ENCODE measurements at regions not wholly inside any gene's neighbourhood (a gene's known extent, or its start where the extent isn't known, plus 50 kb on each side); places are given as distances from the start of the nearest gene placed in this dataset.

GRCh38 chr16:82518811-82519210, 108.0 kb upstream of the CDH13 start:
- CTCF ChIA-PET = no interaction called here
- POLR2A ChIA-PET = no interaction called here
- WGBS (ENCODE audit: insufficient coverage) = no CpG with 5 or more reads among the region's 2 CpGs
- no peaks in the 10 kb centered on the region for H3K27me3 ChIP-seq (replicated peaks in 2 of 5; ENCODE audit: control insufficient read depth in 4 of 5, insufficient read depth in 5 of 5, low read length in 4 of 5)
- DNase-seq = no peak
- H3K9me3 ChIP-seq (ENCODE audit: control extremely low read depth in 1 of 5, control insufficient read depth in 4 of 5, insufficient read depth in 2 of 5, low read depth in 1 of 5, low read length in 4 of 5) = peaks cover 0 to 1% (median 0%) of the 10 kb centered on the region in 5 experiments
- H3K4me1 ChIP-seq (ENCODE audit: control extremely low read depth in 1 of 4, control insufficient read depth in 4 of 4, insufficient read depth in 4 of 4, low read length in 3 of 4) = no peaks in the 10 kb centered on the region
- no peak overlapping the region for H3K27ac ChIP-seq (ENCODE audit: insufficient read depth in 1 of 2, low read depth in 1 of 2, low read length in 2 of 2, poor library complexity in 1 of 2, severe bottlenecking in 2 of 2)
- no peaks in the 10 kb centered on the region for H3K36me3 ChIP-seq (ENCODE audit: control insufficient read depth in 4 of 4, insufficient read depth in 4 of 4, low read length in 3 of 4)
- H3K4me3 ChIP-seq (ENCODE audit: control insufficient read depth in 1 of 7, extremely low read depth in 1 of 7, insufficient read depth in 4 of 7, low read depth in 2 of 7, low read length in 6 of 7) = no peak overlapping the region

GRCh38 chr16:82514262-82514661, 112.5 kb upstream of the CDH13 start:
- DNase-seq = no peak
- Histone ChIP-seq H3K27me3 (replicated peaks in 2 of 5; ENCODE audit: control insufficient read depth in 4 of 5, insufficient read depth in 5 of 5, low read length in 4 of 5) (no peaks in the 10 kb centered on the region), H3K9me3 (ENCODE audit: control extremely low read depth in 1 of 5, control insufficient read depth in 4 of 5, insufficient read depth in 2 of 5, low read depth in 1 of 5, low read length in 4 of 5) (peaks cover 0 to 1% (median 0%) of the 10 kb centered on the region in 5 experiments), H3K36me3 (ENCODE audit: control insufficient read depth in 4 of 4, insufficient read depth in 4 of 4, low read length in 3 of 4) (no peaks in the 10 kb centered on the region), H3K4me1 (ENCODE audit: control extremely low read depth in 1 of 4, control insufficient read depth in 4 of 4, insufficient read depth in 4 of 4, low read length in 3 of 4) (no peaks in the 10 kb centered on the region), H3K4me3 (ENCODE audit: control insufficient read depth in 1 of 7, extremely low read depth in 1 of 7, insufficient read depth in 4 of 7, low read depth in 2 of 7, low read length in 6 of 7) (no peak overlapping the region), H3K27ac (ENCODE audit: insufficient read depth in 1 of 2, low read depth in 1 of 2, low read length in 2 of 2, poor library complexity in 1 of 2, severe bottlenecking in 2 of 2) (no peak overlapping the region)
- WGBS (ENCODE audit: insufficient coverage) = 84% methylated on average over 2 of the region's 4 CpGs
- CTCF ChIA-PET = no interaction called here
- POLR2A ChIA-PET = no interaction called here

GRCh38 chr16:82510789-82511305, 115.9 kb upstream of the CDH13 start:
- H3K4me3 ChIP-seq (ENCODE audit: control insufficient read depth in 1 of 7, extremely low read depth in 1 of 7, insufficient read depth in 4 of 7, low read depth in 2 of 7, low read length in 6 of 7) = no peak overlapping the region
- no peaks in the 10 kb centered on the region for H3K27me3 ChIP-seq (replicated peaks in 2 of 5; ENCODE audit: control insufficient read depth in 4 of 5, insufficient read depth in 5 of 5, low read length in 4 of 5)
- no peaks in the 10 kb centered on the region for H3K4me1 ChIP-seq (ENCODE audit: control extremely low read depth in 1 of 4, control insufficient read depth in 4 of 4, insufficient read depth in 4 of 4, low read length in 3 of 4)
- WGBS (ENCODE audit: insufficient coverage) = 80% methylated on average over 1 of the region's 2 CpGs
- CTCF ChIA-PET = no interaction called here
- H3K27ac ChIP-seq (ENCODE audit: insufficient read depth in 1 of 2, low read depth in 1 of 2, low read length in 2 of 2, poor library complexity in 1 of 2, severe bottlenecking in 2 of 2) = no peak overlapping the region
- POLR2A ChIA-PET = no interaction called here
- no peak for DNase-seq
- H3K36me3 ChIP-seq (ENCODE audit: control insufficient read depth in 4 of 4, insufficient read depth in 4 of 4, low read length in 3 of 4) = no peaks in the 10 kb centered on the region
- H3K9me3 ChIP-seq (ENCODE audit: control extremely low read depth in 1 of 5, control insufficient read depth in 4 of 5, insufficient read depth in 2 of 5, low read depth in 1 of 5, low read length in 4 of 5) = peaks cover 0 to 5% (median 3%) of the 10 kb centered on the region in 5 experiments

- CTCF ChIA-PET = no interaction called here
- Histone ChIP-seq H3K4me1 (ENCODE audit: control extremely low read depth in 1 of 4, control insufficient read depth in 4 of 4, insufficient read depth in 4 of 4, low read length in 3 of 4) (no peaks in the 10 kb centered on the region), H3K36me3 (ENCODE audit: control insufficient read depth in 4 of 4, insufficient read depth in 4 of 4, low read length in 3 of 4) (no peaks in the 10 kb centered on the region), H3K9me3 (ENCODE audit: control extremely low read depth in 1 of 5, control insufficient read depth in 4 of 5, insufficient read depth in 2 of 5, low read depth in 1 of 5, low read length in 4 of 5) (peaks cover 0 to 5% (median 3%) of the 10 kb centered on the region in 5 experiments), H3K27me3 (replicated peaks in 2 of 5; ENCODE audit: control insufficient read depth in 4 of 5, insufficient read depth in 5 of 5, low read length in 4 of 5) (no peaks in the 10 kb centered on the region), H3K27ac (ENCODE audit: insufficient read depth in 1 of 2, low read depth in 1 of 2, low read length in 2 of 2, poor library complexity in 1 of 2, severe bottlenecking in 2 of 2) (no peak overlapping the region), H3K4me3 (ENCODE audit: control insufficient read depth in 1 of 7, extremely low read depth in 1 of 7, insufficient read depth in 4 of 7, low read depth in 2 of 7, low read length in 6 of 7) (no peak overlapping the region)
- 98% methylated on average over 5 of the region's 5 CpGs for WGBS (ENCODE audit: insufficient coverage)
- POLR2A ChIA-PET = no interaction called here
- no peak for DNase-seq
Observed at GRCh38 chr16:82509691-82510430, 116.9 kb upstream of the CDH13 start.

GRCh38 chr16:82506692-82507670, 119.8 kb upstream of the CDH13 start:
- ChIA-PET CTCF (no interaction called here), POLR2A (no interaction called here)
- Histone ChIP-seq H3K27ac (ENCODE audit: insufficient read depth in 1 of 2, low read depth in 1 of 2, low read length in 2 of 2, poor library complexity in 1 of 2, severe bottlenecking in 2 of 2) (no peak overlapping the region), H3K27me3 (replicated peaks in 2 of 5; ENCODE audit: control insufficient read depth in 4 of 5, insufficient read depth in 5 of 5, low read length in 4 of 5) (no peaks in the 10 kb centered on the region), H3K4me1 (ENCODE audit: control extremely low read depth in 1 of 4, control insufficient read depth in 4 of 4, insufficient read depth in 4 of 4, low read length in 3 of 4) (no peaks in the 10 kb centered on the region), H3K4me3 (ENCODE audit: control insufficient read depth in 1 of 7, extremely low read depth in 1 of 7, insufficient read depth in 4 of 7, low read depth in 2 of 7, low read length in 6 of 7) (no peak overlapping the region), H3K36me3 (ENCODE audit: control insufficient read depth in 4 of 4, insufficient read depth in 4 of 4, low read length in 3 of 4) (no peaks in the 10 kb centered on the region), H3K9me3 (ENCODE audit: control extremely low read depth in 1 of 5, control insufficient read depth in 4 of 5, insufficient read depth in 2 of 5, low read depth in 1 of 5, low read length in 4 of 5) (peaks cover 0 to 5% (median 3%) of the 10 kb centered on the region in 5 experiments)
- DNase-seq = no peak
- 89% methylated on average over 15 of the region's 19 CpGs for WGBS (ENCODE audit: insufficient coverage)

GRCh38 chr16:82504836-82505235, 121.9 kb upstream of the CDH13 start:
- Histone ChIP-seq H3K4me3 (ENCODE audit: control insufficient read depth in 1 of 7, extremely low read depth in 1 of 7, insufficient read depth in 4 of 7, low read depth in 2 of 7, low read length in 6 of 7) (no peak overlapping the region), H3K9me3 (ENCODE audit: control extremely low read depth in 1 of 5, control insufficient read depth in 4 of 5, insufficient read depth in 2 of 5, low read depth in 1 of 5, low read length in 4 of 5) (peaks cover 0 to 5% (median 3%) of the 10 kb centered on the region in 5 experiments), H3K27me3 (replicated peaks in 2 of 5; ENCODE audit: control insufficient read depth in 4 of 5, insufficient read depth in 5 of 5, low read length in 4 of 5) (no peaks in the 10 kb centered on the region), H3K36me3 (ENCODE audit: control insufficient read depth in 4 of 4, insufficient read depth in 4 of 4, low read length in 3 of 4) (no peaks in the 10 kb centered on the region), H3K27ac (ENCODE audit: insufficient read depth in 1 of 2, low read depth in 1 of 2, low read length in 2 of 2, poor library complexity in 1 of 2, severe bottlenecking in 2 of 2) (no peak overlapping the region), H3K4me1 (ENCODE audit: control extremely low read depth in 1 of 4, control insufficient read depth in 4 of 4, insufficient read depth in 4 of 4, low read length in 3 of 4) (no peaks in the 10 kb centered on the region)
- ChIA-PET POLR2A (no interaction called here), CTCF (no interaction called here)
- no peak for DNase-seq
- 97% methylated on average over 7 of the region's 8 CpGs for WGBS (ENCODE audit: insufficient coverage)

- no peak overlapping the region for H3K4me3 ChIP-seq (ENCODE audit: control insufficient read depth in 1 of 7, extremely low read depth in 1 of 7, insufficient read depth in 4 of 7, low read depth in 2 of 7, low read length in 6 of 7)
- no peaks in the 10 kb centered on the region for H3K27me3 ChIP-seq (replicated peaks in 2 of 5; ENCODE audit: control insufficient read depth in 4 of 5, insufficient read depth in 5 of 5, low read length in 4 of 5)
- ChIA-PET POLR2A (no interaction called here), CTCF (no interaction called here)
- no peak for DNase-seq
- H3K36me3 ChIP-seq (ENCODE audit: control insufficient read depth in 4 of 4, insufficient read depth in 4 of 4, low read length in 3 of 4) = no peaks in the 10 kb centered on the region
- H3K9me3 ChIP-seq (ENCODE audit: control extremely low read depth in 1 of 5, control insufficient read depth in 4 of 5, insufficient read depth in 2 of 5, low read depth in 1 of 5, low read length in 4 of 5) = no peaks in the 10 kb centered on the region
- H3K4me1 ChIP-seq (ENCODE audit: control extremely low read depth in 1 of 4, control insufficient read depth in 4 of 4, insufficient read depth in 4 of 4, low read length in 3 of 4) = no peaks in the 10 kb centered on the region
- WGBS (ENCODE audit: insufficient coverage) = 90% methylated on average over 4 of the region's 4 CpGs
- no peak overlapping the region for H3K27ac ChIP-seq (ENCODE audit: insufficient read depth in 1 of 2, low read depth in 1 of 2, low read length in 2 of 2, poor library complexity in 1 of 2, severe bottlenecking in 2 of 2)
Observed at GRCh38 chr16:82499302-82499701, 127.5 kb upstream of the CDH13 start.
